ENCODE measurements at regions not wholly inside any gene's neighbourhood (a gene's known extent, or its start where the extent isn't known, plus 50 kb on each side); places are given as distances from the start of the nearest gene placed in this dataset. TPM values are rescaled to one million over a fixed set of nuclear protein-coding genes. Genes with fewer than 3 reads are reported as not detected.

Small RNA genes lying in the stretch of these regions (small RNA-seq; reads per million reads assigned to genes)
- gene AC011416.2 (ENCODE audit: low replicate concordance) (not detected), gene MRPS5P3 (ENCODE audit: low replicate concordance) (not detected)

Data from lung (tissue), 1 donor.